T-helper 2 cell treated with Interferon-gamma antibody and Interleukin-4, amounts not matched to agents 100 ng/mL and 5 ng/mL, for 36 hours (primary cell): ENCODE measurements at regions not wholly inside any gene's neighbourhood (a gene's known extent, or its start where the extent isn't known, plus 50 kb on each side); places are given as distances from the start of the nearest gene placed in this dataset.

ENCODE experiments used
- intact Hi-C: fragments of 100-400 bp; cut with micrococcal nuclease; formaldehyde crosslinking; loops from one replicate; pipeline ENCODE4 v1.15.1; 2023

DNA sequence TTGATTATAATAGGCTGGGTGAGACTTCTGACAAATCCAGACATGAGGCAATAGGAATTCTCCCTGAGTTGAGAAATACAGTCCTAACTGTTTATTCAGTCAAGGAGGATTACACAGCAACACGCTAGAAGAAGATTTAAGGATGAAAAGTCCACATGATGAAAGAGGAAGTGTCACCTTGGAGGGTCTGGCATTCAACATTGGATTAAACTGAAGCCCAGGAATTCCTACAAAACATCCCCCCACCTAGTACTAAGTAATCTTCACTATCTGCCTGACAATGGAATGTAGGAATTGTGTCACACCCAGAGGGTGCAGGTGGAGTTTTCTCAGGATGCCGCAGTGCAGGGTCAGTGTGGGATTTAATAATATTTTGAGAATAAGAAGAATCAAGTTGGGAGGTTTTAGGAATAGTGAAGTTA is 142.4 kb downstream of the SOCS6 start:
- intact Hi-C loops: loop anchor here (5.0 kb wide), 1 partner anchor 1584 kb away; no protein-coding TSS in a partner anchor

DNA sequence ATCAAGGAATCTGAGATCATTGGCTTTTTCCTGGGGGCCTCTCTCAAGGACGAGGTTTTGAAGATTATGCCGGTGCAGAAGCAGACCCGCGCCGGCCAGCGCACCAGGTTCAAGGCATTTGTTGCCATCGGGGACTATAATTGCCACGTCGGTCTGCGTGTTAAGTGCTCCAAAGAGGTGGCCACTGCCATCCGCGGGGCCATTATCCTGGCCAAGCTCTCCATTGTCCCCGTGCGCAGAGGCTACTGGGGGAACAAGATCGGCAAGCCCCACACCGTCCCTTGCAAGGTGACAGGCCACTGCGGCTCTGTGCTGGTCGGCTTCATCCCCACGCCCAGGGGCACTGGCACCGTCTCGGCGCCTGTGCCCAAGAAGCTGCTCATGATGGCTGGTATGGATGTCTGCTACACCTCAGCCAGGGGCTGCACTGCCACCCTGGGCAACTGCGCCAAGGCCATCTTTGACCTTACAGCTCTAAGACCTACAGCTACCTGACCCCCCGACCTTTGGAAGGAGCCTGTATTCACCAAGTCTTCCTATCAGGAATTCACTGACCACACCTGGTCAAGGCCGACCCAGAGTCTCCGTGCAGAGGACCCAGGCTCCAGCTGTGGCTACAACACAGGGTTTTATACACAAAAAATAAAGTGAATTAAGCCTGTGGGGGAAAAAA is 141.8 kb downstream of the SOCS6 start:
- intact Hi-C loops: loop anchor here (5.0 kb wide), 1 partner anchor 1583 kb away; no protein-coding TSS in a partner anchor

DNA sequence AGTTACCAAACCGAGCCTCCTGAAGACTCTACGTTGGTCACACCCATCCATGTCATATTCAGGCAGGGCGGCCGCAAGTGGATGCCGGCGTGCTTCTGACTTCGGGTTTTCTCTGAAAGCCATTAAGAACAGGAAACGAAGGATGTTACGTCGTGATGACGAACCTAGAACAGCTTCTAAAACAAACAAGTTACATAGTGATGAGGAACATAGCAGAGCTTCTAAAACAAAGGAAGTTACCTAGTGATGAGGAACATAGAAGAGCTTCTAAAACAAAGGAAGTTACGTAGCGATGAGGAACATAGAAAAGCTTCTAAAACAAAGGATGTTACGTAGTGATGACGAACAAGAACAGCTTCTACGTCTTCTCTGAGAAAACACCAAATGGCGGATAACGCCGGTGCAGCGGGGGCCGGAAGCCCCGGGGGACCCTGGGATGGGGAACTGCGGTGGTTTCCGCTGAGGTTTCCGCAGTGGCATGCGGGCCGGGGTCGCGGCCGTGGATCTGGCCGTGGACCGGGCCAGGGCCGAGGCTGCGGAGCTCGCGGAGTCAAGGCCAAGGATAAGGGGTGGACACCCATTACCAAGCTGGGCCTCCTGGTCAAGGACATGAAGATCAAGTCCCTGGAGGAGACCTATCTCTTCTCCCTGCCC is 141.1 kb downstream of the SOCS6 start:
- intact Hi-C loops: loop anchor here (5.0 kb wide), 1 partner anchor 1583 kb away; no protein-coding TSS in a partner anchor

DNA sequence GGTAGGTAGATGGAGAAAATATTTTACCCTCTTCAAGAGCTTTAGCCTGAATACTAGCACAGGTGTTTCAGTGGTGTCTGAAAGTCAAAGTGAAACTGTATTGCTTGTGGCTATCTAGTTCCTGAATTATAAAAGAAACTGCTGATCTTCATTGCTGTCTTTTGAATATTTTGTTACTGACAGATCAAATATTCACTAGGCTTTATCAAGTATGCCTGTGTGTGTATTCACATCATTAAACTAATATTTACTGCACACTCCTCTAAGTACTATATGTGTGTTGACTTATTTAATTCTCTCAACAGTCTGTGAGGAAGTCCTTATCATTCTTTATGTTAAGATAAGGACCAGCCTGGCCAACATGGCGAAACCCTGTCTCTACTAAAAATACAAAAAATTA is 139.6 kb downstream of the SOCS6 start:
- intact Hi-C loops: no loop called here

DNA sequence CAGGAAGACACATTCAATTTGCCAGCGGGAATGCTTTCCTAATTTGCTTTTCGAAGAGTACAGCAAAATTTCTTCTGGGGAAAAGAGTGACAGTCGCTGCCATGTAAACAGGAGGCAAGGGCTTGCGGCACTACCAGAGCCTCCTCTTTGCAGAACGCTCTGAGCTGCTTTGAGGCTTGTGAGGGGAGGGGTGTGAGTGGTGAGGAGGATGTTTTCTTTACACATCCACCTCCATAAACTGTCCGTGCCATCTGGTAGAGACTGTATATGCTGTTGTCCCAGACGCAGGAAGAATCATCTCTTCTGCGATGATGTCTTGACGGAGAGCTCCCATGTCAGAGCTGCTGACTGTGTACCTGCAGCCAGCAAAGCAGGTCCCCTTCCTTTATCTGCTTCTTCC is 138.0 kb downstream of the SOCS6 start:
- intact Hi-C loops: no loop called here

DNA sequence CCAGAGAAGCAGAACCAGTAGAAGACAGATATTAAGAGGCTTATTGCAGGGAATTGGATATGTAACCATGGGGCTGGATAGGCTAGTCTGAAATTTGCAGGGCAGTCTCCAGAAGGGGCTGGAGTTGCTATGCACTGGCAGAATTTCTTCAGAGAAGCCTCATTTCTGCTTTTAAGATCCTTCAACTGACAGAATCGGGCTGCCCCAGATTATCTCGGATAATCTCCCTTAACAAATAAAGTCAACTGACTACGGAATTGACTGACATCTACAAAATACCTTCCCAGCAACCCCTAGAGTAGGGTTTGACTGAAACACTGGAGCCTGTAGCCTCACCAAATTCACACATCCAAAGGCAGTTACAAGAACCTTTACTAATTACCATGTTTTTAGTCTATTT is 136.4 kb downstream of the SOCS6 start:
- intact Hi-C loops: no loop called here

DNA sequence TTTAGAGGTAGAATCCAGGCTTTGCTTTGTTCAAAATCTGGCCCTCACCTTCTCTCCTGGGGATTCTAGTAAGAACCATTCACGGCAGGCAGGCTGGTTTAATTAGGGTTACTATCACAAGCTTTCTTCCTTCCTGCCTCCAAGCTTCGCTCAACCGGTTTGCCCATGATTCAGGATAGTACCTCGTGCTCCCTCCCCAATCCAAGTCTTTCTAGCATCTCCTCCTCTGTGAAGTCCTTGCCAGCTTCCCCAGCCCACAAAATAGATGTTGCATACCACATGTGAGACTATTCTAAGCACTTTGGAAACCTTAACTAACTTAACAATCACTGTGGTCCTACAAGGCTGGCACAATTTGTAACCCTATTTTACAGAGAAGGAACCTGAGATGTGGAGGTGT is 135.1 kb downstream of the SOCS6 start:
- intact Hi-C loops: no loop called here

DNA sequence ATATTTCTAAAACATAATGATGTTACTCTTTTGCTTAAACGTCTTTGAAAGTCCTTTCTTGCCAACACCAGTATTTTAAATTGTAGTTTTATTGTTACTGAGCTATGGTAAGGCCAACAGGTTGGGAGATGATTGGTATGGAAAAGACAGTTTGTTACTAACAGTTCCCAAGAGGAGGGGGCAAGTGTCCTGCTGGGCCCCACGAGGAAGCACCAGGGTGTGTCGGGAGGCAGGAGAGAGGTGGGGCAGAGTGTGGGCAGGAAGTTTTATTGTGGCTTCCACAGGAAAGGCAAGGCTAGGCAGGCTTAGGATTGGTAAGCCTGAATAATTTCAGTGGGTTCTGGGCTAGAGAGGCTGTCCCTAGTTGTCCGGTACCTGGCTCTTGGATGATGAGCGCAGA is 134.3 kb downstream of the SOCS6 start:
- intact Hi-C loops: no loop called here

DNA sequence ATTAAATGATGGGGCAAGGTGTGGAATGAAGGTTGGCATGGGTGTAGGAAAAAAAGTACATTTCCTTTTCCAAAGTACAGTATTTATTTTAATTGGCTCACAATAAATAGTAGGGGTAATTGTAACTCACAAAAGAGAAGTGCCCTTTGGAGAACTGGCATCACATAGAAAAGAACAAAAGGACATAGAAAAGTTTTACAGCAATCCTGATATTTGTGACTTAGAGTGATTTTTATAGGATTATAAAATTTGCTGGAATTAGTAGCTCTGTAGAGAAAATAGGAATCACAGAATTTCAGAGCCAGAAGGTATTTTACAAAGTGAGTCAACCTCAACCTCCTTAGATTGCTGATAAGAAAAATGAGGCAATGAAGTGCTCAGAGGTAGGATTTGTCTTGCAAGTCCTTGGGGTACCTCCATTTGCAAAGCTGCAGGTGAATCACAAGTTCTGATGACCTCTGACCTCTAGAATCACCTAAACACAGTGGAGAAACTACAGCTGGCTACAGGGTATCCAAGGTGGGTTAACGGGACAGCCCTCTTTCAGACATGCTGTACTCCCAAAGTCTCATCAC is 133.6 kb downstream of the SOCS6 start:
- intact Hi-C loops: no loop called here

DNA sequence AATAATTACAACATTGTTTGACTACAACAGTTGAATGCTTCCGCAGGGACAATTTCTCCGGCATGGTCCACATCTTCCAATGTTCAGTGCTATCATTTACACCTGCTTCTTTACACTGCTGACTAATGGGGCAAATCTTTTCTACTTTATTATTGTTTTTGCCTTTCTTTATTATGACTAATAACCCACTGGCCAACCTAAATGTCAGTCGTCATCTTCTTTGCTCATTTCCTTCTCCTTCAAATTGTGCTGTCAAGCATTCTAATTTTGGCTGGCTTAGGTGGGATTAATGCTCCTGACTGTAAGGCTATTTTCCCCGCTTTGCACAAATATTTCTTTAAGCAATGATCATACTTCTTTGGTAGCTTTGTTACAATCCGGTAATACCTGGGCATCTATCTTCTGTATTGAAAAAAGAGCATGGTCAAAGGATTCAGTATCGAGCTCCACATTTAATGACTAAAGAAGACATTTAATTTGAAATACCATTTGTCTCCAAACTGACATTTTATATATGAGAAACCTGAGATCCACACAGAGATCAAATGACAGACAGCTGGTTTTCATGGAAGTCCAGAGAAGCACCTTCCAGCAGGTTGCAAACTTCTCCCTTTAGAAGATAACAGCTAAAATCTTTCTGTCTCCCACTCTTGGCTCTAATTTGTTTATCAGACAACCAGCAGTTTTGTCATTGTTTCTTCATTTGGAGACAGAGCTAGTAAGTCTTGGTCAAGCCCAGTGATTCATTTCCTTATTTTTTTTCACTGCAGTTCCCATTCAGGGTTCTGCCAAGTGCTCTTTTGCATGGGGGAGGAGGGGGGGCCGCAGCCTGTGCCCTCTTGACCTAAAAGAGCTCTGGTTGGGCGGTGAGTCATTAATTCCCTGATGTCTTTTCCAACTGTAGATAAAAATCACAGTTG is 132.9 kb downstream of the SOCS6 start:
- intact Hi-C loops: no loop called here

DNA sequence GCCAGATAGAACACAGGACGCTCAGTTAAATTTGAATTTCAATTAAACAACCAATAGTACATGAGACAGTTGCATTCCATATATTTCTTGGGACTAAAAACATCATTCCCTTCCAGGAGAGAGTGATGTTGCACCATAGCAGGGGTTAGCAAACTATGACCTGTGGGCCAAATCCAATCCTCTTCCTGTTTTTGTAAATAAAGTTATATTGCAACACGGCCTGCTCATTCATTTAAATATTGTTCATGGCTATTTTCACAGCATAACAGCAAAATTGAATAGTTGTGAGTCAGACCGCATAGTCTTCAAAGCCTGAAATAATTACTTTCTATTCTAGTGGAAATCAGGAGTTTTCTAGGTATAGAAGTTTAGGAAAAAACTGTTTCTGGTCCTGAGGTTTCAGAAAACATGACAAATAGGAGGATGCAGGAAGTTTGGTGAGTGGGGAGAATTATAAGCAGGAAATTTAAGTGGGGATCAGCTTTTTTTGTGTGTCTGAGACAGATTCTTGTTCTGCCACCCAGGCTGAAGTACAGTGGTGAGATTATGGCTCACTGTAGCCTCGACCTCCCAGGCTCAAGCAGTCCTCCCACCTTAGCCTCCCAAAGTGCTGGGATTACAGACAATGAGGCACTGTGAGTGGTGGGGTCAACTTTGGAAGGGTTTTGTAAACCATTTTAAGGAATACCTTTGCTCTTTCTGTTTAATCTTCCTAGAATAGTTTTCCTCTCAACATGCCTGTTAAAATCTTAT is 131.5 kb downstream of the SOCS6 start:
- intact Hi-C loops: no loop called here

DNA sequence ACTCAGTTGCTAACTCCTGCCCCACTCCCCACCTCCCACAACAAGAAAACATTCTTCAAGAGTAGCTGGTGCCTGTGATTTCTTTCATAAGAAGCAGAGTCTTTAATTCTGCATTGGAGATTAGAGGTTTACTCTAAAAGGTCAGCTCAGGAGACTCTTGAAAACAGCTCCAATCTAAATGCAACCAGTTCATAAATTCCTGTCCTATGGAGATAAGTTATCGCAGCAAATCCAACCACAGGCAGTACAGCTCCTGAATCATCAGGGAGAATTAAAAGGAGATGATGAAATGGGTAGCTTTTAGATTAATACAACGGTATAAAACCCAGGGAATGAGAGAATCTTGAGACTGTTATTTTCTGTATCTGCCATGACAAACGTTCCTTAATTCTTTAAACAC is 130.7 kb downstream of the SOCS6 start:
- intact Hi-C loops: no loop called here

DNA sequence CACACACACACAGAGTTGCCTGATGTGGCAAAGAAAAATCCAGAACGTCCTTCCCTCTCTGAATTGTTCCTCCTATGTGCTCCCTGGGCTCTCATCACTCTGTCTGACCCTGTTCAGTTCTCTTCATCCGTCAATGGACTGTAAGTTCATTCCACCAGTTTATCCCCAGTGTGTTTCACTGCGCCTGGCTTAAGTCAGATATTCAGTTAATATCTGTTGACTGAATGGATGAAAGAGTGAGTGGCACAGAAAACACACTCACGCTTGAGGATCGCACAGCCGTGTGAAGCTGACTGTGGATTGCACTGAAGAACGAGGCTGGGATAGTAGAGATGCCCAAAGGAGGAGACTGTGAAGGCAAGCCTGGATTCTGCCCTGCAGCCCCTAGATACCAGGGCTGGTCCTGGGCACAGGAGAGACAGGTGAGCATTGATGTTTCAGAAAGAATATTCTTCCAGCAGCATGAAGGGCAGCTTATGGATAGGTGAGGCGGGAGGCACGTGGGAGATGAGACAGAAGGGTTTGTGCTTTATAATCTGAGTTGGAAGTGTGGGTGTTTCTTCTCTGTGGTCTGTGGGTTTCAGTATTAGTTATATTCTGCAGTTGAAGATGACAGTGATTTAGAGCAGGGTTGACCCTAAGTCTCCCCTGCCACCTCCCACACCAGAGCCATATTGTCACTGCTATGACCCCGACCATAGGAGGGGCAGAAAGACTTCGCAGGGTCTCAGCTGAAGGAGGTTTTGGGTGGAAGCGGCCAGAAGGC is 129.9 kb downstream of the SOCS6 start:
- intact Hi-C loops: no loop called here

DNA sequence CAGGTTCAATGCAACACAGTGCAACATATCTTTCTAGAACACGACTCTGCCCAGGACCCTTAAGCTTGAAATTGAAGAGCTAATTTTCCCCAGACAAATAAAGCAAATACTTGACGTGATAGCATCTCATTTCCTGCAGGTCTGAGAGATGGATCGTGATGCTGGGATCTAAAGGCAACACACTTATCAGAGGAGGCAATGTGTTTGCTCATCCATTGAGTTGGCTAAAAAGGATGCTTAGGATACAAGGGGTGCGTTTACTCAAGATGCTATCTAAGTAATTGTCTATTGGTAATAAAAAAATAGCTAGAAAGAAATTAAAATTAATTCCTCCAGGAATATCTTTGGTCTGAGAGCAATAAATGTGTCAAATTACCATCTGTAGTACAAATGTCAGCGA is 129.0 kb downstream of the SOCS6 start:
- intact Hi-C loops: no loop called here

DNA sequence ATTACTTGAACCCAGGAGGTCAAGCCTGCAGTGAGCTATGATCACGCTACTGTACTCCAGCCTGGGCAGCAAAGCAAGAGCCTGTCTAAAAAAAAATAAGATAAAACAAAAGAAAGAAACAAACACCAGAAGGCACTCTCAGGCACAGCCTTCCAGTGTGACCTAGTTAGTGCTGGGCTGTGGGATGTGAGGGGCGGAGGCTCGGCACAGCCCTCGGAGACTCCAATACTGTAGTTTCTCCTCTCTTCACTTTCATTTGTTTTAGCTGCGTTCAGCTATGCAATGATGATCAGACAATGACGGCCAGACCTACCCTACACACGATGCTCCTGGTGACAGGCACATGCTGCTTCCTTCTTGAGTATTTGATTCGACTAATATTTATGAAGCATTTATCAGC is 127.7 kb downstream of the SOCS6 start:
- intact Hi-C loops: no loop called here

DNA sequence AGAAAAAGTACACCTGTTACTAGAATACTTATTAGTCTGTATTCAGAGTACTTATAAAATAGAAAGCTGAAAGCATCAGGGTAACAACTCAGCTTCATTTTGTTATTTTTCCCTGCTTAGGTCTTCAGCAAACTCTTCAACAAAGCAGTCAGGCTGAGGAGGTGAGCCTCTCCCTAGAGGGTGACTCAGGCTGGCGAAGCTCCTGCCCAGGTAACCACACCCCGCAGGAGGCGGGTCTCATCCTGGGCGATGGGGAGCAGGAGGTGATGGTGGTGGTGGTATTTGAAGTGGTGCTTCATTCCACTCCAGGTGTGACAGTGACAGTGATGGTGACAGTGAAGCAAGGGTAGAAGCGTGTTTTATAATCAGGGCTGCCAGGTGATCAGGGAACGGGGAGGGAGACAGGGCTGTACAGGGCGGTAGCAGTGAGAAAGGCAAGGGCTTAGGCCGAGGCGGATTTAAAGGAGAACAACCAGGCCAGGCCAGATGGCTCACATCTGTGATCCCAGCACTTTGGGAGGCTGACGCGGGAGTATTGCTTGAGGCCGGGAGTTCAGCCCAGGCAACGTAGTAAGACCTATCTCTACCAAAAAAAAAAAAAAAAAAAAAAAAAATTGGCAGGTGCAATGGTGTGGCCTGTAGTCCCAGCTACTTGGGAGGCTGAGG is 127.1 kb downstream of the SOCS6 start:
- intact Hi-C loops: no loop called here

DNA sequence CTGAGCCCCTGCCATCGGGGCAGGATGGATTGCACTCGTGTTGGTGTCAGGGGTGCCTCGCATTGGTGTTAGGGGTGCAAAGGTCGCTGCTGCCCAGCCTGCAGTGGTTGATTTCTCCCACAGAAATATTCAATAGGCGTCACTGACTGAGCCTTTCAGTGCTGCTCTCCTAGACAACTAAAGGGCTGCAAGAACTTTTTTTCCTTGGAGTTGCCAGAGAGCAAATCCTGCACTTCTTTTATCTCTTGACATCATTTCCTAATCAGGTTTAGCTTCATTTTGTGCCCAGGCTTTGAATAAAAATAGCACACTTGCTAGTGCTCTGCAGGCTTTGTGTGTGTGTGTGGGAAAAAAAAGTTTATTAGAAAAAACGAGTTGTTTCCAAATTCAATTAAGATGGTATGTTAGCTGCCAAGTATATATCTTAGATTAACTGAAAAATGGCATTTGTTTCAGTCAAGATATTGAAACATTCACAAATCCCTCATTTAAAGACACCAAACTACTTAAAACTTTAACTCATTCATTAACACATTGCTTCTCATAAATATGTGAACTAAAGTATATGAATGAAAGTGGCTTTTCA is 125.6 kb downstream of the SOCS6 start:
- intact Hi-C loops: no loop called here

DNA sequence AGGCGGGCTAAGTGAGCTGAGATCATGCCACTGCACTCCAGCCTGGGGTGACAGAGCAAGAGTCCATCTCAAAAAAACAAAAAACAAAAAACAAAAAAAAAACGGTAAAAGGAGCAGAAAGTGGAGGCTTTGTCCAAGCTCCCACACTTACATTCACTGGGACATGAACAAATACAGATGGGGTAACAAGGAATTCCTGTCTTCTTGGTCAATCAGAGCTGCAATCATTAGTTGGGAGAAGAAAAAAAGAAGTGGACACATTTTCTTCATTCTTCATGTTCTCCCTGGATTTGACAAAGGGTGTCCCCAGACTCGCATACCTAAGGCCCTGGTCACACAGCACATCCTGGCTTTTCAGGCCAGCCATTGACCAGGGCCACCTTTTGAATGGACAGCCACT is 124.6 kb downstream of the SOCS6 start:
- intact Hi-C loops: no loop called here

DNA sequence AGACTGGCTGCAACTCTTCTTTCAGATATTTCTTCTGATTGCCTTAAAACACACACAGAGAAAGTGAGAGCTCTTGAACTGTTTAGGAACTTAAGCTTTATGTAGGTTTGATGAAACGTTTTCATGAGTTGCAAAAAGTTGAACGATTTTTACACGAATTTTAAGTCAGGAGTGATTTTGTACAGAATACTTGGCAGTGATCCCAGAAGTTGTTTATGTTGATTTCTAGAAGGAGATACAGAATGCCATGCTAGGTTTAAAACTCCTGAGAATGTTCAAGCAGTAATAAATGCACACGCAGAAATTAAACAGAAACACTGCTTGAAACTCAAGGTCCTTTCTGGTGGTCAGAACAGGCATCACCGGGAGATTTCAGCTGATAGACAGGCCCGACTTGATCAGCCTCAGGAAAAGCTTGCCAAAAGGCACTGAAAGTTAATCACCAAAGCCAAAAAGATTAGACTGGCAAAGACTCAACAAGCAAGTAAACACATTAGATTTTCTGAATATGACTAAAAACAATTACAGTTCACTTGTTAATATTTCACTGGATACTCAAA is 123.1 kb downstream of the SOCS6 start:
- intact Hi-C loops: no loop called here
